HL-60 (cell line): ENCODE measurements at regions not wholly inside any gene's neighbourhood (a gene's known extent, or its start where the extent isn't known, plus 50 kb on each side); places are given as distances from the start of the nearest gene placed in this dataset.

Source experiments
- DNase-seq, 2 experiments: peaks; one replicate each; pipeline ENCODE4 v3.0.0-alpha.2; 2010 to 2020; ENCODE audit warnings: low read depth in 1 of 2, low spot score in 1 of 2
- H3K27ac ChIP-seq: fragments of 250-450 bp; sonication (Bioruptor Pico); replicated peaks from 2 replicates; pipeline ENCODE4 v1.5.1; 2020; ENCODE audit warnings: mild to moderate bottlenecking, moderate library complexity
- H3K27me3 ChIP-seq: fragments of 250-450 bp; sonication (Bioruptor Pico); 2 replicates; pipeline ENCODE4 v1.5.1; 2021; ENCODE audit warnings: mild to moderate bottlenecking, moderate library complexity; ENCODE audit not compliant: insufficient read depth, poor library complexity, severe bottlenecking
- H3K4me3 ChIP-seq: replicated peaks from 2 replicates; pipeline ENCODE4 v1.5.1; 2011; ENCODE audit warnings: mild to moderate bottlenecking, control low read depth, low read length; ENCODE audit not compliant: insufficient read depth
- GABPA ChIP-seq: IDR thresholded peaks from 2 replicates; pipeline ENCODE4 v1.6.1; 2012; ENCODE audit warnings: low read depth
- POLR2AphosphoS5 ChIP-seq: IDR thresholded peaks from 2 replicates; pipeline ENCODE4 v1.6.1; 2012; ENCODE audit warnings: low read depth
- SPI1 ChIP-seq: IDR thresholded peaks from 2 replicates; pipeline ENCODE4 v1.6.1; 2012; ENCODE audit warnings: low read depth, mild to moderate bottlenecking, borderline replicate concordance
- TF ChIP-seq, protein P1 (sequence below): IDR thresholded peaks from 2 replicates; pipeline ENCODE4 v1.6.1; 2012; ENCODE audit warnings: low read depth; ENCODE audit not compliant: insufficient replicate concordance
- TF ChIP-seq, protein P2 (sequence below): IDR thresholded peaks from one replicate; pipeline ENCODE4 v1.5.1; 2011; ENCODE audit warnings: low read length, control low read depth, inconsistent platforms; ENCODE audit not compliant: insufficient read depth

DNA sequence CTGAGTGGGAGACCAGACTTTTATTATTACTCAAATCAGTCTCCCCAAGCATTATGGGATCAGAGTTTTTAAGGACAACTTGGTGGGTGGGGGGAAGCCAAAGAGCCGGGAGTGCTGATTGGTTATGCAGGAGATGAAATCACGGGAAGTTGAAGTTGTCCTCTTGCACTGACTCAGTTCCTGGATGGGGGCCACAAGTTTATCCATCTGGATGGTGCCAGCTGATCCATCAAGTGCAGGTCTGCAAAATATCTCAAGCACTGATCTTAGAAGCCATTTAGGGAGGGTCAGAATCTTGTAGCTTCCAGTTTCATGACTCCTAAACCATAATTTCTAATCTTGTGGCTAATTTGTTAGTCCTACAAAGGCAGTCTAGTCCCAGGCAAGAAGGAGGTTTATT, 53.5 kb upstream of the LMO1 start:
- no peak for DNase-seq
- no peak for TF ChIP-seq POLR2AphosphoS5
- no peak for TF ChIP-seq GABPA
- TF ChIP-seq SPI1: no peak
- TF ChIP-seq, protein P1, sequence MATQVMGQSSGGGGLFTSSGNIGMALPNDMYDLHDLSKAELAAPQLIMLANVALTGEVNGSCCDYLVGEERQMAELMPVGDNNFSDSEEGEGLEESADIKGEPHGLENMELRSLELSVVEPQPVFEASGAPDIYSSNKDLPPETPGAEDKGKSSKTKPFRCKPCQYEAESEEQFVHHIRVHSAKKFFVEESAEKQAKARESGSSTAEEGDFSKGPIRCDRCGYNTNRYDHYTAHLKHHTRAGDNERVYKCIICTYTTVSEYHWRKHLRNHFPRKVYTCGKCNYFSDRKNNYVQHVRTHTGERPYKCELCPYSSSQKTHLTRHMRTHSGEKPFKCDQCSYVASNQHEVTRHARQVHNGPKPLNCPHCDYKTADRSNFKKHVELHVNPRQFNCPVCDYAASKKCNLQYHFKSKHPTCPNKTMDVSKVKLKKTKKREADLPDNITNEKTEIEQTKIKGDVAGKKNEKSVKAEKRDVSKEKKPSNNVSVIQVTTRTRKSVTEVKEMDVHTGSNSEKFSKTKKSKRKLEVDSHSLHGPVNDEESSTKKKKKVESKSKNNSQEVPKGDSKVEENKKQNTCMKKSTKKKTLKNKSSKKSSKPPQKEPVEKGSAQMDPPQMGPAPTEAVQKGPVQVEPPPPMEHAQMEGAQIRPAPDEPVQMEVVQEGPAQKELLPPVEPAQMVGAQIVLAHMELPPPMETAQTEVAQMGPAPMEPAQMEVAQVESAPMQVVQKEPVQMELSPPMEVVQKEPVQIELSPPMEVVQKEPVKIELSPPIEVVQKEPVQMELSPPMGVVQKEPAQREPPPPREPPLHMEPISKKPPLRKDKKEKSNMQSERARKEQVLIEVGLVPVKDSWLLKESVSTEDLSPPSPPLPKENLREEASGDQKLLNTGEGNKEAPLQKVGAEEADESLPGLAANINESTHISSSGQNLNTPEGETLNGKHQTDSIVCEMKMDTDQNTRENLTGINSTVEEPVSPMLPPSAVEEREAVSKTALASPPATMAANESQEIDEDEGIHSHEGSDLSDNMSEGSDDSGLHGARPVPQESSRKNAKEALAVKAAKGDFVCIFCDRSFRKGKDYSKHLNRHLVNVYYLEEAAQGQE: no peak
- TF ChIP-seq, protein P2, sequence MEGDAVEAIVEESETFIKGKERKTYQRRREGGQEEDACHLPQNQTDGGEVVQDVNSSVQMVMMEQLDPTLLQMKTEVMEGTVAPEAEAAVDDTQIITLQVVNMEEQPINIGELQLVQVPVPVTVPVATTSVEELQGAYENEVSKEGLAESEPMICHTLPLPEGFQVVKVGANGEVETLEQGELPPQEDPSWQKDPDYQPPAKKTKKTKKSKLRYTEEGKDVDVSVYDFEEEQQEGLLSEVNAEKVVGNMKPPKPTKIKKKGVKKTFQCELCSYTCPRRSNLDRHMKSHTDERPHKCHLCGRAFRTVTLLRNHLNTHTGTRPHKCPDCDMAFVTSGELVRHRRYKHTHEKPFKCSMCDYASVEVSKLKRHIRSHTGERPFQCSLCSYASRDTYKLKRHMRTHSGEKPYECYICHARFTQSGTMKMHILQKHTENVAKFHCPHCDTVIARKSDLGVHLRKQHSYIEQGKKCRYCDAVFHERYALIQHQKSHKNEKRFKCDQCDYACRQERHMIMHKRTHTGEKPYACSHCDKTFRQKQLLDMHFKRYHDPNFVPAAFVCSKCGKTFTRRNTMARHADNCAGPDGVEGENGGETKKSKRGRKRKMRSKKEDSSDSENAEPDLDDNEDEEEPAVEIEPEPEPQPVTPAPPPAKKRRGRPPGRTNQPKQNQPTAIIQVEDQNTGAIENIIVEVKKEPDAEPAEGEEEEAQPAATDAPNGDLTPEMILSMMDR: no peak
- Histone ChIP-seq H3K27me3 (no peaks in the 10 kb centered on the region), H3K27ac (no peak overlapping the region), H3K4me3 (no peak overlapping the region)

DNA sequence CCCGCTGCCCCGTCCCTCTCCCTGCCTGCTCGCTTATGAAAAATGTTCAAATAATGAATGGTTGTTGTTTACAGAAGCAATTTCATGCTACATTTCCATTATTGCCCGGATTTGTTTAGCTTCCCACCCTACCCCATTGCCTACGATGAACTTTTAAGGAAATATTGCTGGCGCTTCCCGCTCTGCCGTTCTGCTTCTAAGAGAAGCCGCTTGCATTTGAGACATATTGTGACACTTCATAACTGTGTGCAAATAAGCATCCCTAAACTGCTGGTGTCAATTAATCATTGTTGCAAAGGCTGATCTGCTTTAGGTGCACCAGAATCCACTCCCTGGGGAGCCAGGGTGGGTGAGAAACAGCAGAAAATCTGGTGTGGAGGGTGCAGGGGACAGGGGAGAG, 52.3 kb upstream of the LMO1 start:
- Histone ChIP-seq H3K4me3 (no peak overlapping the region), H3K27ac (no peak overlapping the region), H3K27me3 (no peaks in the 10 kb centered on the region)
- DNase-seq: no peak
- TF ChIP-seq SPI1 (no peak), GABPA (no peak), POLR2AphosphoS5 (no peak)
- TF ChIP-seq, protein P2: no peak
- TF ChIP-seq, protein P1: no peak

DNA sequence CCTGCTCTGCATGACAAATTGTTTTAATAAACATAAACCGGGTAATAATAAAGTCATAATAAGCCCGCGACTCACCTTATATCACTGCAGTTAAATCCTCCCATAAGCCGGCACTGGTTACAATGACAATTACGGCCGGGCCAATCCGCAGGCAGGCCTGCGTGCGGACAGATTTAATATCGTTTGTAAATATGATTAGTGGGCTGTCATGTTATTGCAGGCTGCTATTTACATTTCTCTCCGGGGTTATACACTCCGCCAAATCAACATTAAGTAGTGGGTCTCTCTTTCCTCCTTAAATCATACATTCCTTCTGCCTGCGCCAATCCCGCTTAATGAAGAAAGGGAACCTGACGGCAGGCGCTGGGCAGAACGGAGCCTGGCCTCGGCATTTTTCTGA, 51.8 kb upstream of the LMO1 start:
- Histone ChIP-seq H3K27me3 (no peaks in the 10 kb centered on the region), H3K4me3 (no peak overlapping the region), H3K27ac (no peak overlapping the region)
- TF ChIP-seq, protein P1: no peak
- TF ChIP-seq POLR2AphosphoS5: no peak
- no peak for TF ChIP-seq SPI1
- TF ChIP-seq, protein P2: no peak
- no peak for TF ChIP-seq GABPA
- no peak for DNase-seq
